Activated CD4-positive, alpha-beta T cell treated with anti-CD3 and anti-CD28 coated beads, Interleukin-2, amount 50 U/mL, for 16 hours (primary cell): ENCODE measurements at regions not wholly inside any gene's neighbourhood (a gene's known extent, or its start where the extent isn't known, plus 50 kb on each side); places are given as distances from the start of the nearest gene placed in this dataset.
"Not testable (repeated sequence)": the region's sequence is repeated elsewhere in the genome, so short reads cannot be mapped to it uniquely, and the experiment has no call there.

Source experiments
- DNase-seq: peaks from one replicate; pipeline ENCODE4 v3.0.0-alpha.2; 2020

DNA sequence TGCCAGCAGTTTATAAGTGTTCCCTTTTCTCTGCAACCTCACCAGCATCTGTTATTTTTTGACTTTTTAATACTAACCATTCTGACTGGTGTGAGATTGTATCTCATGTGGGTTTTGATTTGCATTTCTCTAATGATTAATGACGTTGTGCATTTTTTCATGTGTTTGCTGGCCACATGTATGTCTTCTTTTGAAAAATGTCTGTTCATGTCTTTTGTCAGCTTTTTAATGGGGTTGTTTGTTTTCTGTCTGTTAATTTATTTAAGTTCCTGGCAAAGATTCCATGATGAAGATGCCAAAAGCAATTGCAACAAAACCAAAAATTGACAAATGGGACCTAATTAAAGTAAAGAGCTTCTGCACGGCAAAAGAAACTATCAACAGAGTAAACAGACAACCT lies 137.2 kb upstream of the JCAD start:
- not testable (repeated sequence) for DNase-seq

DNA sequence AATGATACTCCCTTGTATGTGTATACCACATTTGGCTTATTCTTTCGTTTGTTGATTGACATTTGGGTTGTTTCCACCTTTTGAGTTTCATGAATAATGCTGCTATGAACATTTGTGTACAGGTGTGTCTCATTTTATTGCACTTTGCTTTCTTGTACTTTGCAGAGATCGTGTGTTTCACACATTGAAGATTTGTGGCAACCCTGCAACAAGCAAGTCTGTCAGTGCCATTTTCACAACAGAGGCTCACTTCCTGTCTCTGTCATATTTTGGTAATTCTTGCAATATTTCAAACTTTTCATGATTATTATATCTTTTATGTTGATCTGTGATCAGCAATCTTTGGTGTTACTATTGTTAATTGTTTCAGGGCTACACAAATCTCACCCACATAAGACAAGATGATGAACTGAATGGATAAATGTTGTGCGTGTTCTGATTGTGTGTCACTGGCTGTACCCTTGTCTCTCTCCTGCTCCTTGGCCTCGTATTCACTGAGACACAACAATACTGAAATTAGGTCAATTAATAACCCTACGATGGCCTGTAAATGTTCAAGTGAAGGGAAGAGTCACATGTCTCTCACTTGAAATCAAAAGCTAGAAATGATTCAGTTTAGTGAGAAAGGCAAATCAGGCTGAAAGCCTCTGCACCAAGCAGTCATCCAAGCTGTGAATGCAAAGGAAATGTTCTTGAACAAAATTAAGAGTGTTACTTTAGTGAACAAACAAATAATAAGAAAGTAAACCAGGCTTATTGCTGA lies 133.6 kb upstream of the JCAD start:
- peak; percentile 32 for DNase-seq

DNA sequence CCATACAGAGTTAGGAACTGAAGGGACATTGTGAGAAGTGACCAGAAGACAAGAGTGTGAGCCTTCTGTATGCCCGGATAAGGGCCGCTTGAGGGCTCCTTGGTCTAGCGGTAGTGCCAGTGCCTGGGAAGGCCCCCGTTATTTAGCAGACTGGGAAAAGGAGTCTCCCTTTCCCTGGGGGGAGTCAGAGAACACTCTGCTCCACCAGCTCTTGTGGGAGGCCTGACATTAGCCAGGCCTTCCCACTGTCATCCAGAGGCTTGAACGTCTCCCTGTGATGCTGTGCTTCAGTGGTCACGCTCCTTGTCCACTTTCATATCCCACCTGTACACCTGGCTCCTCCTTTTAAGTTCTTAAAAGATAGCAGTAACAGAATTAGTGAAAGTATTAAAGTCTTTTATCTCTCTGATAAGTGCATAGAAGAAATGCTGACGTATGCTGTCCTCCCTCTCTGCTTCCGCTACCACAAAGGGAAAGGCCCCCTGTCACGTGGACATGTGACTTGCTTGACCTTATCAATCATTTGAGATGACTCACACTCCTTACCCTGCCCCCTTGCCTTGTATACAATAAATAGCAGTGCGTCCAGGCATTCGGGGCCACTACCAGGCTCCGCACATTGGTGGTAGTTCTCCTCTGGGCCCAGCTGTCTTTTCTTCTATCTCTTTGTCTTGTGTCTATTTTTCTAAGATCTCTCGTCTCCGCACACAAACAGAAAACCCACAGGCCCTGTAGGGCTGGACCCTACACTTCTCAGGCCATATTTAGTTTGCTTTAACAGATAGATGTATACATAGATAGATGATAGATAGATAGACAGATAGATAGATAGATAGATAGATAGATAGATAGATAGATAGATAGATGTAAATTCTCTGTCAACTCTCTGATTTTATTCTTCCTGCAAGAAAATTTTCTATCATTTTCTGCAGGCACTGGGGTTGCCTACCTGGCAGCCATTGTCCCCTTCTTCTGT lies 131.5 kb upstream of the JCAD start:
- no peak for DNase-seq

DNA sequence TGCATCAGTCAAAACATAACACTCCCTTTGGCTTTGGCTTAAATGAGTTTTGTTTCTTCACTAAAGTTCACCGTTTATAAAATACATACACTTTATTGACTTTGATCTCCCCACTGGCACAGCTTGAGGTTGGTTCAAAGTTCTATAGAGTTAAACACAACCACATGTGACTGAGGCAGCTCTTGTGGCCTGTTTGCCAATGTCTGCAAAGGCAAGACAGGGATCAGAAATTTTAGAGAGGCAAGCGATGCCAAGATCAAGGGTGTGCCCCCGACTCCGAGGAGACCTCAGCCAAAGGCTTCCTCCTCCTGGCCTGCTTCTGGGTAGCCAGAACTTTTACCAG lies 129.8 kb upstream of the JCAD start:
- DNase-seq = no peak

DNA sequence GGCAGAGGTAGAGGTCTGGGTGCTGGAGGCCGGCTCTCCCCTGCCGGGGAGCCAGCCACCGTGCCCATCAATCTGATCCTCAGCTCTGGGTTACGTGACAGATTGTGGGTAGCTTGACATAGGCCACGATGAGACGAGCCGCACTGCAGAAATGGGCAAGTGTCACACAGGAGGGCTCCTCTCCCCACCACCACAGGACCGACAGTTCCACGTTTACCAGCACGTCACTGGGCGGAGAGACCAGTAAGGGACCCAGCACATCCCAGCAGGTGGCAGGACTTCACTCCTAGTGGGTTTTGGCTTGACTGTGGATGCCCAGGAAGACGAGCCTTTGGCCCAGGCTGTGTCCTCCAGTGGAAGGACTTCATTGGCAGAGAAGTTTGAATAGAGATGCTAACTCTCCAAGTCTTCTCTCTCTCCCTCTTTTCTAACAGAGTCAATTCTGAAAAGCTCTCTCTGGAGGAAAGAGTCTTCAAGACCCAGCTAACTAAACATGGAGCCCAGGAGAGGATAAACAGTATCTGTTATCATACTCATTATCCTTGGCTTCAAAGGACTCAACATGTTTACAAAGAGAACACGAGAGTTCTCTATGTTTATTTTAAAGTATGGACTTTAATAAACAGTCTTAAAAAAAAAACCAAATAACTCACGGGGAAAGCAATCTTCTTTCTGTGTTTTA lies 129.3 kb upstream of the JCAD start:
- DNase-seq = no peak

DNA sequence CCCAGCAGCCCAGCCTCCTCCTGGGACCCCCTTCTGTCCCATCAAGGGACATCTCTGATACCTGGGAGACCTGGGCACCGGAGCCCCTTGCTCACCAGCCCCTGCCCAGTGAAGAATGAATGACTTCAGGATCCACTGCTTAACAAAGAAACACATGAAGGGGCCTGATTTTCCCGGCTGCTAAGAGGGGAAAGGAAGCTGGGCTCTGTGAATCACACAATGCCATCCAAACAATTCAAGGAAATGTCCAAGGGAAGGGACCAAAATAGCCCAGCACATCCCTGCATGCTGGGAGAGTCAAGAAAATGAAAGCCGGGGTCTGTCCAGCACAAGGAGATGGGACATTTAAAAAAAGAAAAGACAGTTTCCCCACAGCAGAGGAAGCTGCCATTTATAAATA lies 128.7 kb upstream of the JCAD start:
- DNase-seq = no peak

DNA sequence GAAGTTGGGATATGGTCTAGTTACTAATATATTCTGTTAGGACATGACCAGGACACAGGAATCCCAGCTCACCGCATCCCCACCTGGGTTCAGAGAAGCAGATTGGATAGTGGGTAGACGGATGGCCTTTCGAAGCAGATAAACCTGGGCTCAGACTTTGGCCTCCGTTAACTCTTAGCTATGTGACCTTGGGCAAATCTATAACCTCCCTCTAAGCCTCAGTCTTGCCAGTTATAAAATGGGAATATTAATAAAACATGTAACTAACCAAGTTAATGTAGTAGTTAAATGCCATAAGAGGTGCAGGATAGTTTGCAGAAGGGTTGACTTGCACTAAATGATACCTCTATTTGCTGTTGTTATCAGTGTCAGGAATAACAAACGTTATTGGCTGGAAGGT lies 127.6 kb upstream of the JCAD start:
- DNase-seq = no peak

DNA sequence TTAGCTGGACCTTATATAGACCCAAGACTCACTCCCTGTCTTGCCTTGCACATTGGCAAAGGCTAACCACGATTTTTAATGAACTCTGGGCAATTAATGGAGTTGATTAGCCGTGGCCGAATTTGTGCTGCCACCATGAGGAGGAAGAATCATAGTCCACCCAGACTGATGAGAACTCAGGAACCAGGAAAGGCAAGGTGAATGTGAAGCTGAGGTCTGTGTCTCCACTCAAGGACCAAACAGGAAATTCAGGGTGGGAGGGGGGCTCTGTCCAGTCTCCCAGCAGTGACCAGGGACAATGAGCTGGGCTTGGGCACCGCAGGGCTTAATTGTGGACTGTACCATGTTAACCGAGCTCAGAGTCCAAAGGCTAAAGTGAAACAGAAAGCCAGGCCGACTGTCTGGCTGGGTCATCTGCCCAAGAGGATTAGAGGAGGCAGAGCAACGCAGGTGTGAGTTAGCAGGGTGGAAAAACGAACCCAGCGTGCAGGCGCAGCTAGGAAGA lies 127.0 kb upstream of the JCAD start:
- DNase-seq = no peak

DNA sequence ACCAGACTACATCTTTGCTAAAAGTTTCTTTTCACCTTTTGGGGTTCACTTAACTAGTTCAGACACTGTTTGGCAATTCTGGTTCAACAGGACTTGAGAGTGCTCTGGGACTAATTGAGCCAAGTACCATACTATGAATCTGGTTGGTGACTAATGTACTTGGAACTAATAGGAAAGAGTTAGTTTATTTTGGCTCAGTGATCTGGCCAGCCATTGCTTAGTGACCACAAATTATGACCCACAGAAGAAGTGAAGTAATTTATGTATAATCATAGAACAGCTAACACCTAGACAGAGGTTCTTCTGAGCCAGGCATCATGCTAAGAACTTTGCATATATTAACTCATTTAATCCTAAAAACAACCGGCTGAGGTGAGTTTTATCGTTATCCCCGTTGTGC lies 126.5 kb upstream of the JCAD start:
- DNase-seq = no peak

DNA sequence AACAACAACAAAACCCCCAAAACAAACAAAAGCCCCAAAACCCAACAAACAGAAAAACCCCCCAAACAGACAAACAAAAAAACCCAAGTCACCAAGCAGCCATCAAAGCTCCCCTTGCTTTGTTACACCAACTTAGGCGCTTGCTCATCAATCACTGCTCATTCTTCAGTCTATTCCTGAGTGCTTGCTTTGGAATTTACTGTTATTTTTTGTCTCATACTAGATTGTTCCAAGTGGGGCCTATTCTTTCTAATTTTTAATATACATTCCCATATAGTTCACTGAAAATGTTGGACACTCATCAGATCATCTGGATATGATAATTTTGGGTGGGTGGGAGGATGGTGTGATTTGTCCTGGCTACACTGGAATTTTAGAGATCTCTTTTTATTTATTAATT lies 126.0 kb upstream of the JCAD start:
- DNase-seq = no peak

DNA sequence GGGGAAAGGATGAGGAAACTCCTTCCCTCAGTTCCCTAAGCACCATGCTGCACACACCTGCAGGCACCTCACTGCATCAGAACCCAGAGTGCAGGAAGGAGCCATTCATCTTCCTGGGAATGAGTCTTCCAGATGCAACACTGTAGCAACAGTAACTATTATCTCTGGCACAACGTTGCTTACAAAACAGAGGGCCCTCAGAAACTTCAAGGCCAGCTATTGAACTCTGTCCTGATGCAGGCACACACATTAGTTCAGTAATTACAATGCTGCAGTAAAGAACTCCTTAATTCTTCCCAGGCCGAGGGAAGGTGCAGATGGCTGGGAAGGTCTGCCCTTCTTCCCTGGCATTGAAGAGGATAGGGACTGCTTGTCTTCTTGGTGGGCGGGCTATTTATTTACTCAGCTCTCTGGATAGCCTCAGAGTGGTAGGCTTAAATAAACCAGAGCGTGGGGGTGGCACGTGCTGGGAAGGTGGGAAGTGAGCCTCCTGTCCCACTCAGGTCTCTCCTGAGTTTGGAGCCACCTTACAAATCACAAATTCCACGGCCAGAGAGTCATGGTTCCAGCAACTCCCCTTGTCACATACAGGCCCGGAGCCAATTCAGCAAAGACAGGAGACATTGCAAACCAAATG lies 125.1 kb upstream of the JCAD start:
- no peak for DNase-seq

DNA sequence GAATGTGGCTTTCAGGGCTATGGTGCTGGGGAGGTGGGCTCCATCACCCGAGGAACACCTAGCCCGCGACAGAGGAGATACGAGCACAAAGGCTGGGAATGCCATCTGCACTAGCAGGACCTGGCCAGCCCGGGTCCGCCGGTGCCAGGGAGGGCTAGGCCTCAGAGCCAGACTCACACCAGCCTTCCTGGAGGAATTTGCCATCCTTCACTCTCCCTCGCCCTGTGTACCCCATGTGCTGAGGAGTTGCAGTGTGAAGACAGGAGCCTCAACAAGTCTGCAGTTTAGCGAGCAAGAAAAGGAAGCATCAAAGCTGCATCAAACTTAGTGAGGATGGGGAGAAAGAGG lies 123.6 kb upstream of the JCAD start:
- DNase-seq = no peak

DNA sequence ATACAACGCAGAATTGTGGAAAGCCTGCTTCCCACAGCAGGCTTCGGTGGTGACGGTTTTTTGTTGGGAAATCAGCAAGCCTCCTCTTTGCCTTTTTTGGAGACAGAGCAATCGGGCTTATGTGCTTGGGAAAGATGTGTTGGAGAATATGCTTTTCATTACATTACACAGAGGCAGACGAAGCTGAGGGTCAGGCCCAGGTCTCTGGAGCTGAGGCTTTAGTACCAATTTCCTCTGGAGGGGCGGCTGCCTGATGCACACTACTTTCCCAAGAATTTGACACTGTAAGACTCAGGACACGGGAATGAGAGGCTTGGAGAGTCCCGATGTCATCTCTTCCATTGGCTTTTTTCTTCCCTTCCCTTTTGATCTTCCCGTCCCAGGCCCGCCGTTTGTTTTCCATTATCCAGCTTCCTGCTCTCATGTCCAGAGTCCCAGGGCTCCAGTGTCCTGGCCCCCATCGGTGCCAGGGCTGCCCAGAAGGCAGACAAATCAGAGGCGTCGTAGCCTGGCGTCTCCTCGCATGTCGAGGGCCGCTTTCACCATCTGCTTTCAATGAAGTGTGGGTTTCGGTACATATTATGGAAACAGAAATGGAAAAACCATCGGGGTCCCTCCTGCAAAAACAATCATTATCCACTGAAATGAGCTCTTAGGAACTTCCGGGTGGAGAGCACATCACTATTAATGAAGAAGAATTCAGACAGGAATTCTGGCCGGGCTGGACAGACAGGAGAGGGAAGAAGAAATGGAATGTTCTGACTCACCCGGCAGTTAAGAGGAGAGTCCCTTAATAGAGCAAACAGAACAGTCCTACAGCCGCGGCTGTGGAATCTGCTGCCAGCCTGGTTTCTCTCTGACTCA lies 123.0 kb upstream of the JCAD start:
- DNase-seq = no peak

DNA sequence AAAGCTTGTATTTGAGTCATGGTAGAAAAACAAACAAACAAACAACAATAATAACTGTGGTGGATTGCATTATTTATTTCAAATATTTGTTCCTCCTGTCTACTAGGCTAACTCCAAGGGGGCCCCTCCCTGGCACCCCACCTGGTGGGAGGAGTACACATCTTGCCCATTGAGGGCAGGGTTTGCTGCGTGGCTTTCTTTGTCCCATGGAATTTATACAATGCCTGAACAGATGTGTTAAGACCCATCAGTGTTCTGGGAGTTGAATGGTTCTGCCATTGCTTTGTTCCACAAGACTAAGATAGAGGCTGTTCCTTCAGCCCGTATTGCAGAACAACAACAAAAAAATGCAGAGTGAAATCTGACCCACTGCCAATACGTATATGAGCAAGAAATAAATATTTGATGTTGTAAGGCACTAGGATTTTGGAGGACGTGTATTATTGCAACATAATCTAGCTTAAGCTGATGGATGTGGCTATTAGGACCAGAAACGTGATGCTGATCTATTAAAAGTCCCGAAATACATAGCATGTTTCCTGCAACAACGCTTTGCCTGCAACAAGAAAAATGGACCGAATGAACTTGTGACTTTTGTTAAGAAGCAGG lies 119.1 kb upstream of the JCAD start:
- no peak for DNase-seq

DNA sequence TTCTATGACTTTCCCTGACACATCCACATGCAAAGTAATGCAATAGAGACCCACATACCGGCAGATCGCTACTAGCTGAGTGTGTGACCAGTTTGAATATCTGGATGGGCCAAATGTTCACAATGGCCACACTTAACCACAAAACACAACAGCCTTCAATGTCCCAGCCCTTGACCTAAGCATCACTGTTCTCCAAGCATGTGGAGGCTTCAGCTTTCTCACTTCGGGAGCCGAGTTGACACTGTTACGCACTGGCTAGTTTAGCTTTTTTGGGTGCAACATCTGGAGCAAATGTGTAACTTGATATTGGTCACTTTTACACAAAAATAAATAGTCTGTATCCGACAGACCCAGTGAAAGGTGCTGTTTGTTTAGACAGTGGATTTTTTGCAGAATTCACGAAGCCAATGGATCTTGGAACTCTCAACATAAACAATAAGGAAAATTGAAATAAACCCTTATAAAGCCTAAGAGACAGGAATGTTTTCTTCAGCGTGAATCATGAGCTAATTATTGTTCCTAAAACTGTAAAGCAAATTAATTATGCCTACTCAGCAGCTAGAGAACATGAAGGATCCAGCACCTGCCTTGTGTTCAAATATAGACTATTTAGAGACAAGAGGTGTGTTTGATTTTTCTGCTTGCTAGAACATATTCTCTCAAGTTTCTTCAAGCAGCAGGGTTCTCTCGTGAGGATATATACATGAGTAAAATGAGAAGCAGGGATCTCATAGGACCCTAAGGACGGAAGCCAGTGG lies 117.6 kb upstream of the JCAD start:
- no peak for DNase-seq

DNA sequence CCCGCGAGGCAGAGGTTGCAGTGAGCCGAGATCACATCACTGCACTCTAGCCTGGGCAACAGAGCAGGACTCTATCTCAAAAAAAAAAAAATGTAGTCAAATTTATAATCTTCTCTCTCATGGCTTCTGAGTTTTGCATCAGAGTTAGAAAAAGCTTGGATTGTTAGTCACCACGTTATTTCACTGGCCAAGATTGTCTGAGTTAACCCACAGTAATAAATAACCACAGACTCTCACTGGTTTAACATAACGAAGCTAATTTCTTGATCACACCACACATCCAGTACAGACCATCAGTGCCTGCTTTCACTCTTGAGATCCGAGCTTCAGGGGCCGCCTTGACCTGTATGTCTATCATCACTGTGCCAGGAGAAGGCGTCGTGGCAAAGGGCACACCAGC lies 116.8 kb upstream of the JCAD start:
- DNase-seq = no peak

DNA sequence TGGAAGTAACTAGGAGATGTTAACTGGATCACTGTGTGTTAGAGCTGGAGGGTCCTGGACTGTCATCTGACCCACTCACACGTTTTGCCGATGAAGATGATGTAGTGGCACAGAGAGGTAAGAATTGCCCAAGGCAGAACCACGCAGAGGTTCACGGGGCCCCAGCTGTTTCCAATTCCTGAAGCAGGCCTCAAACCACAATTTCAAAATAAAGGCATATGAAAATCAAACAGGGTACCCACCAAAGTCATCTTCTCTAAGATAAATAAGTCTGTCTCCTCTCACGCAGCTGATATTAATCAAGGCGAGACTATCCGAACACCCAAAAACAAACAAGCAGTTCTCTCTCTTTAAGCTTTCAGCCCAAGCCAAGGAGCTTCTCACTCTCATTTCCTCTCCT lies 113.3 kb upstream of the JCAD start:
- no peak for DNase-seq

DNA sequence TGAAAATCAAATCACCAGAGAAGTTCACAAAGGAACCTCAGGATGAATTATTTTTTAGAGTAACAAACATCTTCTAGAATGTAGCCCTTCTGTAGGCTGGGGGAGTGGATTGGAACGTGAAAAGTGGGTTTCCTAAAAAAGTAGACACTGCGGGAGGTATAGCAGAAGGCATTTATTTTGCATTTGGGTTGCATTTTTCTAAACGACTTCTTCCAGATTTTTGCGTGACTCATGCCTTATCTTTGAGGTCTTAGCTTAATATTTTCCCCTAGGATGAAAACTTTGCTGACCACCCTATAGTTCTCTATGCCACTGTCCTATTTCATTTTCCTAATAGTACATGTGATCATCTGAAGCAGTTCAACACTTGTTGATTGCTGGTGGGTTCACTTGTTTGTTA lies 112.7 kb upstream of the JCAD start:
- no peak for DNase-seq

DNA sequence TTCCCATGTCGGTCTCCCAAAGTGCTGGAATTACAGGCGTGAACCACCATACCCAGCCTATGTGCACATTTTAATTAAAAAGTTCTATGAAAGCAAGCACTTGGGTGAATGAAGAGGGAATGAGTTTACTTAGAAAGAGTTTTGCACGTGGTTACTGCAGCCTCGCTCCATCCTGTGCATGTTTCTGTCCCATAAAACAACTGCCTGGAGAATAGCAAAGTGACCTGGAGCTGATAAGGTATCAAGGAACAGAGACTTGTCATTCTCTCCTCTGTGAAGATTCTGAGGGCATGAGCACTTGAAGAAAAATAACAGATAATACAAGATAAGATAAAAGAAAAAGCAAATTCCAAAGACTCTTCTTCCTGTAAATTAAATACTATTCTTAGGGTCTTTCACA lies 112.2 kb upstream of the JCAD start:
- no peak for DNase-seq

DNA sequence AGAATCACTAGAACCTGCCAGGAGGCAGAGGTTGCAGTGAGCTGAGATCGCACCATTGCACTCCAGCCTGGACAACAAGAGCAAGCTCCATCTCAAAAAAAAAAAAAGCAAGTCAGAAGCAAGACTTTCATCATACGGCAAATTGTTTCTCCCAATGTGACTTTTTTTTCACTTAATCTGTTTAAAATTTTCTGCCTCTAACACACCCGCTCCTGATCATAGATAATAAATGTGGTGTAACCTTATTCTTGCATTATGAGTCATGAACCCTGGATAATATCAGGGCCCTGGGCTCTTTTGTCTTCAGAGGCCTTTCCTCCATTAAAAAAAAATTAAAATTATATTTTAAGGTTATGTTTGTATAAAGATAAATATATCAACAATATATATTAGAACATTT lies 111.4 kb upstream of the JCAD start:
- no peak for DNase-seq

DNA sequence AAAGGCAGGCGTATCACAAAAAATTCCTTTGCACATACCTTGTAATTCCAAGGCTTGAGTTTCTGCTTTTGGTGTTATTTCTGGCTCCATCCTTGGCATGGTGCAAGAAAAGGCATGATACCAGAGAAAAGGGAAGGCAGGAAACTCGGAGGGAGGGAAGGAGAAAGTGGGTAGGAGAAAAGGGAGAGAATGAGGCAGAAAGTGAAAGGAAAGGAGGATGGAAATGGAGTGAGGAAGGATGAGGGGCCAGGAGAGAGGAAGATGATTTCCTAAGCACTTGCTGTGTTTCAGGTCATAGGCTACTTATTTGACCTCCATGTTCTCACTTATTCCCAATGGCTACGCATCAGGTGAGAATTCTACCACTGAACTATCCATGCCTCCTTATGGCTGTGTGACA lies 110.8 kb upstream of the JCAD start:
- no peak for DNase-seq
